Neuronal stem cell (in vitro differentiated cells): ENCODE measurements at regions not wholly inside any gene's neighbourhood (a gene's known extent, or its start where the extent isn't known, plus 50 kb on each side); places are given as distances from the start of the nearest gene placed in this dataset.

Experiments used
- DNase-seq: peaks from one replicate; pipeline ENCODE4 v3.0.0-alpha.2; 2013; ENCODE audit warnings: low spot score
- H2AFZ ChIP-seq: one replicate; pipeline ENCODE4 v1.6.1; 2013; ENCODE audit warnings: mild to moderate bottlenecking, low read length, inconsistent platforms
- H2AK5ac ChIP-seq: 2 replicates; pipeline ENCODE4 v1.6.1; 2013; ENCODE audit warnings: low read depth, mild to moderate bottlenecking, inconsistent platforms, low read length, moderate library complexity, mixed read lengths
- H2BK120ac ChIP-seq: 2 replicates; pipeline ENCODE4 v1.6.1; 2013; ENCODE audit warnings: low read depth, mild to moderate bottlenecking, inconsistent platforms, low read length, moderate library complexity, mixed read lengths
- H2BK12ac ChIP-seq: one replicate; pipeline ENCODE4 v1.6.1; 2013; ENCODE audit warnings: low read length, inconsistent platforms
- H2BK15ac ChIP-seq: 2 replicates; pipeline ENCODE4 v1.6.1; 2013; ENCODE audit warnings: mild to moderate bottlenecking, low read length, inconsistent platforms, mixed read lengths
- H2BK5ac ChIP-seq: one replicate; pipeline ENCODE4 v1.6.1; 2013; ENCODE audit warnings: inconsistent platforms, mild to moderate bottlenecking, low read length, moderate library complexity
- H3K14ac ChIP-seq: one replicate; pipeline ENCODE4 v1.6.1; 2013; ENCODE audit warnings: low read length, inconsistent platforms
- H3K18ac ChIP-seq: 2 replicates; pipeline ENCODE4 v1.6.1; 2013; ENCODE audit warnings: low read length, inconsistent platforms
- H3K23ac ChIP-seq: 2 replicates; pipeline ENCODE4 v1.6.1; 2013; ENCODE audit warnings: low read depth, mild to moderate bottlenecking, mixed read lengths, low read length, inconsistent platforms; ENCODE audit not compliant: poor library complexity
- H3K27ac ChIP-seq: replicated peaks from 3 replicates; pipeline ENCODE4 v1.5.1; 2013; ENCODE audit warnings: low read length, inconsistent platforms
- H3K27me3 ChIP-seq, 3 experiments: 2 replicates each; pipeline ENCODE4 v1.6.1; 2013; ENCODE audit warnings: low read length in 3 of 3, mild to moderate bottlenecking in 2 of 3, inconsistent platforms in 1 of 3, low read depth in 1 of 3, mixed read lengths in 1 of 3, moderate library complexity in 1 of 3; ENCODE audit not compliant: control insufficient read depth in 3 of 3, insufficient read depth in 3 of 3
- H3K36me3 ChIP-seq, 2 donors: replicated peaks in 1 of 2; 2 replicates each; pipeline ENCODE4 v1.6.1; 2013; ENCODE audit warnings: low read length in 2 of 2; ENCODE audit not compliant: control insufficient read depth in 2 of 2, insufficient read depth in 2 of 2
- H3K4ac ChIP-seq: 2 replicates; pipeline ENCODE4 v1.6.1; 2013; ENCODE audit warnings: inconsistent platforms, mild to moderate bottlenecking, low read length, moderate library complexity
- H3K4me1 ChIP-seq, 2 donors: 1 replicate in 1 of 2; 2 replicates in 1 of 2; pipeline ENCODE4 v1.6.1; 2013; ENCODE audit warnings: low read length in 2 of 2, low read depth in 1 of 2; ENCODE audit not compliant: control insufficient read depth in 2 of 2, insufficient read depth in 1 of 2
- H3K4me2 ChIP-seq: one replicate; pipeline ENCODE4 v1.6.1; 2013; ENCODE audit warnings: mild to moderate bottlenecking, low read length, inconsistent platforms; ENCODE audit not compliant: insufficient read depth, poor library complexity, severe bottlenecking
- H3K4me3 ChIP-seq, 2 donors: 2 replicates each; pipeline ENCODE4 v1.5.1; 2013; ENCODE audit warnings: low read length in 2 of 2, mild to moderate bottlenecking in 2 of 2, inconsistent platforms in 1 of 2, moderate library complexity in 1 of 2
- H3K79me1 ChIP-seq: one replicate; pipeline ENCODE4 v1.6.1; 2013; ENCODE audit warnings: low read depth, mild to moderate bottlenecking, inconsistent platforms, low read length, moderate library complexity
- H3K9ac ChIP-seq: one replicate; pipeline ENCODE4 v1.6.1; 2013; ENCODE audit warnings: mild to moderate bottlenecking, low read depth, low read length, inconsistent platforms; ENCODE audit not compliant: poor library complexity
- H3K9me3 ChIP-seq, 2 donors: replicated peaks in 1 of 2; 2 replicates each; pipeline versions ENCODE3 to v1.6.1; 2013; ENCODE audit warnings: low read length in 2 of 2, mild to moderate bottlenecking in 2 of 2, inconsistent platforms in 1 of 2, low read depth in 1 of 2, mixed read lengths in 1 of 2, moderate library complexity in 1 of 2; ENCODE audit not compliant: control insufficient read depth in 2 of 2, insufficient read depth in 1 of 2
- H4K8ac ChIP-seq: one replicate; pipeline ENCODE4 v1.6.1; 2013; ENCODE audit warnings: low read depth, mild to moderate bottlenecking, inconsistent platforms, low read length, moderate library complexity
- H4K91ac ChIP-seq: one replicate; pipeline ENCODE4 v1.6.1; 2013; ENCODE audit warnings: low read length, low read depth, mild to moderate bottlenecking, inconsistent platforms; ENCODE audit not compliant: poor library complexity
- WGBS, 2 donors: extraction: QIAGEN DNeasy Blood & Tissue Kit; methylation state at CpG; one replicate each; pipeline ENCODE4 v1.1.7; 2013; ENCODE audit warnings: missing lambda C conversion rate in 2 of 2, mixed read lengths in 1 of 2; ENCODE audit not compliant: insufficient read length in 2 of 2, insufficient replicate concordance in 1 of 2; ENCODE audit errors: extremely low coverage in 2 of 2; 5-methylcytosine and 5-hydroxymethylcytosine counted together

DNA sequence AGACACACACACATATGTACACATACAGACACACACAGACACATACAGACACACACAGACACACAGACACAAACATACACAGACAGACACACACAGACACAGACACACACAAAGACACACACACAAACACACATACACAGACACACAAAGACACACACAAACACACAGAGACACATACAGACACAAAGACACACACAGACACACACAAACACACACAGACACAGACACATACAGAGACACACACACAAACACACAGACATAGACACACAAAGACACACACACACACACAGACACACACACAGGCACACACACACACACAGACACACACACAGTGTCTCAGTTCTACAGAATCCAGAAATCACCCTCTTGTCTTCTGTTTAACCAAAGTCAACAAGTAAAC is 280.7 kb downstream of the ASMT start:
- Histone ChIP-seq H3K79me1 (no peaks in the 10 kb centered on the region), H3K9ac (peak overlapping the region; percentile 47), H3K23ac (no peak overlapping the region), H3K18ac (no peak overlapping the region), H2AFZ (no peak overlapping the region), H2BK15ac (no peak overlapping the region), H3K4me3 (peak overlapping the region in 1 of 2 donors; percentile 38), H3K4me1 (peaks cover 2 to 3% of the 10 kb centered on the region in 2 donors), H2AK5ac (no peak overlapping the region), H3K27me3 (peaks cover 0 to 4% (median 0%) of the 10 kb centered on the region in 3 experiments), H3K27ac (no peak overlapping the region), H4K8ac (no peak overlapping the region), H3K4ac (no peak overlapping the region), H4K91ac (no peak overlapping the region), H3K14ac (no peak overlapping the region), H3K9me3 (peaks cover 0 to 2% of the 10 kb centered on the region in 2 donors), H2BK120ac (no peak overlapping the region), H2BK5ac (no peak overlapping the region), H3K4me2 (no peak overlapping the region), H3K36me3 (no peaks in the 10 kb centered on the region), H2BK12ac (no peak overlapping the region)
- no peak for DNase-seq

GRCh38 chrX:1899841-1900240 is 285.0 kb downstream of the ASMT start:
- Histone ChIP-seq H3K27ac (no peak overlapping the region), H3K14ac (no peak overlapping the region), H3K4me2 (no peak overlapping the region), H3K4ac (no peak overlapping the region), H3K27me3 (peaks cover 0 to 4% (median 0%) of the 10 kb centered on the region in 3 experiments), H2BK15ac (no peak overlapping the region), H3K23ac (no peak overlapping the region), H4K91ac (no peak overlapping the region), H3K4me1 (peaks cover under 1% of the 10 kb centered on the region in 2 donors), H2BK5ac (no peak overlapping the region), H3K79me1 (no peaks in the 10 kb centered on the region), H3K4me3 (no peak overlapping the region), H3K18ac (no peak overlapping the region), H2BK120ac (no peak overlapping the region), H3K36me3 (no peaks in the 10 kb centered on the region), H4K8ac (no peak overlapping the region), H3K9me3 (peaks cover 0 to 3% of the 10 kb centered on the region in 2 donors), H2AK5ac (no peak overlapping the region), H3K9ac (no peak overlapping the region), H2AFZ (no peak overlapping the region), H2BK12ac (no peak overlapping the region)
- WGBS, 2 donors, result no CpG with 5 or more reads among the region's 12 CpGs
- no peak for DNase-seq

GRCh38 chrX:1902901-1903235 is 288.0 kb downstream of the ASMT start:
- H3K27me3 ChIP-seq, result no peaks in the 10 kb centered on the region
- no peak overlapping the region for H3K23ac ChIP-seq
- H2BK15ac ChIP-seq, result no peak overlapping the region
- H4K91ac ChIP-seq, result no peak overlapping the region
- no peak overlapping the region for H3K4ac ChIP-seq
- H2BK12ac ChIP-seq, result no peak overlapping the region
- no peak overlapping the region for H3K18ac ChIP-seq
- no peak overlapping the region for H3K14ac ChIP-seq
- no CpG with 5 or more reads among the region's 7 CpGs for WGBS, 2 donors
- H2BK120ac ChIP-seq, result no peak overlapping the region
- H2BK5ac ChIP-seq, result no peak overlapping the region
- no peaks in the 10 kb centered on the region for H3K79me1 ChIP-seq
- H3K4me3 ChIP-seq, result no peak overlapping the region
- no peak overlapping the region for H3K4me2 ChIP-seq
- H3K36me3 ChIP-seq, result no peaks in the 10 kb centered on the region
- no peak overlapping the region for H2AK5ac ChIP-seq
- no peak overlapping the region for H3K9ac ChIP-seq
- DNase-seq, result no peak
- no peak overlapping the region for H4K8ac ChIP-seq
- peaks cover 0 to 4% of the 10 kb centered on the region in 2 donors for H3K9me3 ChIP-seq
- no peak overlapping the region for H3K27ac ChIP-seq
- no peaks in the 10 kb centered on the region for H3K4me1 ChIP-seq
- no peak overlapping the region for H2AFZ ChIP-seq

GRCh38 chrX:1903236-1903935 is 288.5 kb downstream of the ASMT start:
- H3K27me3 ChIP-seq, result no peaks in the 10 kb centered on the region
- H3K9me3 ChIP-seq, result peaks cover 0 to 4% of the 10 kb centered on the region in 2 donors
- H2BK120ac ChIP-seq, result no peak overlapping the region
- no peak overlapping the region for H4K91ac ChIP-seq
- H4K8ac ChIP-seq, result no peak overlapping the region
- no CpG with 5 or more reads among the region's 17 CpGs for WGBS, 2 donors
- no peak overlapping the region for H3K14ac ChIP-seq
- no peak overlapping the region for H3K4me2 ChIP-seq
- no peak overlapping the region for H3K9ac ChIP-seq
- H3K23ac ChIP-seq, result no peak overlapping the region
- no peak overlapping the region for H2BK5ac ChIP-seq
- H2BK12ac ChIP-seq, result no peak overlapping the region
- no peaks in the 10 kb centered on the region for H3K79me1 ChIP-seq
- H3K36me3 ChIP-seq, result no peaks in the 10 kb centered on the region
- H3K4me3 ChIP-seq, result no peak overlapping the region
- no peak overlapping the region for H2BK15ac ChIP-seq
- no peak overlapping the region for H3K4ac ChIP-seq
- H3K4me1 ChIP-seq, result no peaks in the 10 kb centered on the region
- no peak for DNase-seq
- no peak overlapping the region for H3K18ac ChIP-seq
- H3K27ac ChIP-seq, result no peak overlapping the region
- H2AK5ac ChIP-seq, result no peak overlapping the region
- H2AFZ ChIP-seq, result no peak overlapping the region
